ENCODE measurements at regions not wholly inside any gene's neighbourhood (a gene's known extent, or its start where the extent isn't known, plus 50 kb on each side); places are given as distances from the start of the nearest gene placed in this dataset.

DNA sequence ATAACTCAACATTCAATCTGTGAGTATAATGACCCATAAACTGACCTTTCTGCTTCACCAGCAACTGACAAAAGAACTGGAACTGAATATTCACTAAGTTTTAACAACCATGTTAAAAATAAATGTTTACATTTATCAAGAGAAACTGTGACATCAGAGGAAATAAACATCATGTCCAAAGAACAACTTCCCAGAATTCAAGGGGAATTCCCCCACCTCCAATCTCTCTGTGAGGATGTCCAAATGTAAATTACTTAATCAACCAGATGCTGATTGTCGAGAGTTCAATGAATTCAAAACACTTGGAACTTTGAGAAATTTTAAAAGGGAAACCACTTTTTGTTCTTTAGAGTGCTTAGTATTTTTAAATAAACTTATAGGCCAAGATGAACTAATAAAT lies 365.6 kb upstream of the ADGRL2 start:
- peaks cover 4% of the 10 kb centered on the region for H3F3A ChIP-seq (ENCODE audit: insufficient read depth, low read length, poor library complexity, severe bottlenecking)
- H4K20me1 ChIP-seq (ENCODE audit: insufficient read depth): no peaks in the 10 kb centered on the region
- no peaks in the 10 kb centered on the region for H3K36me3 ChIP-seq (ENCODE audit: insufficient read depth, low read length)
- H3K4me3 ChIP-seq (ENCODE audit: low read length): no peak overlapping the region
- no peak overlapping the region for H3K9ac ChIP-seq (ENCODE audit: low read length)
- H3K79me2 ChIP-seq (replicated peaks; ENCODE audit: insufficient read depth, low read length): no peaks in the 10 kb centered on the region
- H3K27ac ChIP-seq (ENCODE audit: low read length): no peak overlapping the region
- no peaks in the 10 kb centered on the region for H3K9me2 ChIP-seq (ENCODE audit: insufficient read depth, low read length)
- no peaks in the 10 kb centered on the region for H3K27me3 ChIP-seq (ENCODE audit: insufficient read depth, low read depth, low read length)
- no peak overlapping the region for H3K4me2 ChIP-seq (ENCODE audit: low read length)
- H3K9me3 ChIP-seq (ENCODE audit: low read length): no peaks in the 10 kb centered on the region
- TF ChIP-seq, protein P1, sequence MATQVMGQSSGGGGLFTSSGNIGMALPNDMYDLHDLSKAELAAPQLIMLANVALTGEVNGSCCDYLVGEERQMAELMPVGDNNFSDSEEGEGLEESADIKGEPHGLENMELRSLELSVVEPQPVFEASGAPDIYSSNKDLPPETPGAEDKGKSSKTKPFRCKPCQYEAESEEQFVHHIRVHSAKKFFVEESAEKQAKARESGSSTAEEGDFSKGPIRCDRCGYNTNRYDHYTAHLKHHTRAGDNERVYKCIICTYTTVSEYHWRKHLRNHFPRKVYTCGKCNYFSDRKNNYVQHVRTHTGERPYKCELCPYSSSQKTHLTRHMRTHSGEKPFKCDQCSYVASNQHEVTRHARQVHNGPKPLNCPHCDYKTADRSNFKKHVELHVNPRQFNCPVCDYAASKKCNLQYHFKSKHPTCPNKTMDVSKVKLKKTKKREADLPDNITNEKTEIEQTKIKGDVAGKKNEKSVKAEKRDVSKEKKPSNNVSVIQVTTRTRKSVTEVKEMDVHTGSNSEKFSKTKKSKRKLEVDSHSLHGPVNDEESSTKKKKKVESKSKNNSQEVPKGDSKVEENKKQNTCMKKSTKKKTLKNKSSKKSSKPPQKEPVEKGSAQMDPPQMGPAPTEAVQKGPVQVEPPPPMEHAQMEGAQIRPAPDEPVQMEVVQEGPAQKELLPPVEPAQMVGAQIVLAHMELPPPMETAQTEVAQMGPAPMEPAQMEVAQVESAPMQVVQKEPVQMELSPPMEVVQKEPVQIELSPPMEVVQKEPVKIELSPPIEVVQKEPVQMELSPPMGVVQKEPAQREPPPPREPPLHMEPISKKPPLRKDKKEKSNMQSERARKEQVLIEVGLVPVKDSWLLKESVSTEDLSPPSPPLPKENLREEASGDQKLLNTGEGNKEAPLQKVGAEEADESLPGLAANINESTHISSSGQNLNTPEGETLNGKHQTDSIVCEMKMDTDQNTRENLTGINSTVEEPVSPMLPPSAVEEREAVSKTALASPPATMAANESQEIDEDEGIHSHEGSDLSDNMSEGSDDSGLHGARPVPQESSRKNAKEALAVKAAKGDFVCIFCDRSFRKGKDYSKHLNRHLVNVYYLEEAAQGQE (IDR thresholded peaks at IDR 0.05; ENCODE audit: borderline replicate concordance): no peak
- TF ChIP-seq MXI1 (conservative IDR thresholded peaks at IDR 0.05; ENCODE audit: poor library complexity, severe bottlenecking) (no peak), RAD21 (conservative IDR thresholded peaks at IDR 0.05) (no peak), POLR2AphosphoS5 (IDR thresholded peaks at IDR 0.05) (no peak), SMC3 (conservative IDR thresholded peaks at IDR 0.05; ENCODE audit: poor library complexity) (no peak), EP300 (conservative IDR thresholded peaks at IDR 0.05; ENCODE audit: poor library complexity, severe bottlenecking) (no peak), EZH2 (IDR thresholded peaks at IDR 0.05; ENCODE audit: borderline replicate concordance, insufficient read depth, low read length, poor library complexity, severe bottlenecking) (no peak), TAF1 (IDR thresholded peaks at IDR 0.05; ENCODE audit: low read depth) (no peak)
- TF ChIP-seq, protein P2, sequence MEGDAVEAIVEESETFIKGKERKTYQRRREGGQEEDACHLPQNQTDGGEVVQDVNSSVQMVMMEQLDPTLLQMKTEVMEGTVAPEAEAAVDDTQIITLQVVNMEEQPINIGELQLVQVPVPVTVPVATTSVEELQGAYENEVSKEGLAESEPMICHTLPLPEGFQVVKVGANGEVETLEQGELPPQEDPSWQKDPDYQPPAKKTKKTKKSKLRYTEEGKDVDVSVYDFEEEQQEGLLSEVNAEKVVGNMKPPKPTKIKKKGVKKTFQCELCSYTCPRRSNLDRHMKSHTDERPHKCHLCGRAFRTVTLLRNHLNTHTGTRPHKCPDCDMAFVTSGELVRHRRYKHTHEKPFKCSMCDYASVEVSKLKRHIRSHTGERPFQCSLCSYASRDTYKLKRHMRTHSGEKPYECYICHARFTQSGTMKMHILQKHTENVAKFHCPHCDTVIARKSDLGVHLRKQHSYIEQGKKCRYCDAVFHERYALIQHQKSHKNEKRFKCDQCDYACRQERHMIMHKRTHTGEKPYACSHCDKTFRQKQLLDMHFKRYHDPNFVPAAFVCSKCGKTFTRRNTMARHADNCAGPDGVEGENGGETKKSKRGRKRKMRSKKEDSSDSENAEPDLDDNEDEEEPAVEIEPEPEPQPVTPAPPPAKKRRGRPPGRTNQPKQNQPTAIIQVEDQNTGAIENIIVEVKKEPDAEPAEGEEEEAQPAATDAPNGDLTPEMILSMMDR (IDR thresholded peaks at IDR 0.05; ENCODE audit: poor library complexity, severe bottlenecking): no peak
- no peak overlapping the region for H2AFZ ChIP-seq (ENCODE audit: low read depth, low read length)

DNA sequence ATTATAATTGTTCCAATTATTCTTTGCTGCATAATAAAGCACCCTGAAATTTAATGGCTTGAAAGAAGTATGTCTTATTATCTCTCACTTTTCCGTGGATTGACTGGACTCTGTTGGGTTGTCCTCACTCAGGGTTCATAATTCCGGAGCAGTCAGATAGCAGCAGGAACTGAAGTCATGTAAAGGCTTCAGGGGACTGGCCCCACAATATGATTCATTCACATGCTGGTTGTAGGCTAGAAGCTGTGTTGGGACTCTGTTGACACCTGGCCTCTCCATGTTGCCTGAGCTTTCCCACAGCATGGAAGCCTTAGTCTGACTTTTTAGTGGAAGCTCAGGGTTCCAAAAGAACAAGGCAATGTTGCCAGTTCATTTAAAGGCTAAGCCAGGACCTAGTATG lies 367.1 kb upstream of the ADGRL2 start:
- Histone ChIP-seq H3K27me3 (ENCODE audit: insufficient read depth, low read depth, low read length) (no peaks in the 10 kb centered on the region), H3K9ac (ENCODE audit: low read length) (no peak overlapping the region), H4K20me1 (ENCODE audit: insufficient read depth) (no peaks in the 10 kb centered on the region), H3F3A (ENCODE audit: insufficient read depth, low read length, poor library complexity, severe bottlenecking) (peaks cover 4% of the 10 kb centered on the region), H3K36me3 (ENCODE audit: insufficient read depth, low read length) (no peaks in the 10 kb centered on the region), H3K79me2 (replicated peaks; ENCODE audit: insufficient read depth, low read length) (no peaks in the 10 kb centered on the region), H2AFZ (ENCODE audit: low read depth, low read length) (no peak overlapping the region), H3K9me3 (ENCODE audit: low read length) (no peaks in the 10 kb centered on the region), H3K4me3 (ENCODE audit: low read length) (no peak overlapping the region), H3K27ac (ENCODE audit: low read length) (no peak overlapping the region), H3K9me2 (ENCODE audit: insufficient read depth, low read length) (no peaks in the 10 kb centered on the region), H3K4me2 (ENCODE audit: low read length) (no peak overlapping the region)
- TF ChIP-seq POLR2AphosphoS5 (IDR thresholded peaks at IDR 0.05) (no peak), RAD21 (conservative IDR thresholded peaks at IDR 0.05) (no peak), MXI1 (conservative IDR thresholded peaks at IDR 0.05; ENCODE audit: poor library complexity, severe bottlenecking) (no peak), EZH2 (IDR thresholded peaks at IDR 0.05; ENCODE audit: borderline replicate concordance, insufficient read depth, low read length, poor library complexity, severe bottlenecking) (no peak), TAF1 (IDR thresholded peaks at IDR 0.05; ENCODE audit: low read depth) (no peak)
- TF ChIP-seq, protein P1 (IDR thresholded peaks at IDR 0.05; ENCODE audit: borderline replicate concordance): no peak

Measured in neural cell (in vitro differentiated cells).